ENCODE measurements at regions not wholly inside any gene's neighbourhood (a gene's known extent, or its start where the extent isn't known, plus 50 kb on each side); places are given as distances from the start of the nearest gene placed in this dataset.
"Not testable (repeated sequence)": the region's sequence is repeated elsewhere in the genome, so short reads cannot be mapped to it uniquely, and the experiment has no call there.

DNA sequence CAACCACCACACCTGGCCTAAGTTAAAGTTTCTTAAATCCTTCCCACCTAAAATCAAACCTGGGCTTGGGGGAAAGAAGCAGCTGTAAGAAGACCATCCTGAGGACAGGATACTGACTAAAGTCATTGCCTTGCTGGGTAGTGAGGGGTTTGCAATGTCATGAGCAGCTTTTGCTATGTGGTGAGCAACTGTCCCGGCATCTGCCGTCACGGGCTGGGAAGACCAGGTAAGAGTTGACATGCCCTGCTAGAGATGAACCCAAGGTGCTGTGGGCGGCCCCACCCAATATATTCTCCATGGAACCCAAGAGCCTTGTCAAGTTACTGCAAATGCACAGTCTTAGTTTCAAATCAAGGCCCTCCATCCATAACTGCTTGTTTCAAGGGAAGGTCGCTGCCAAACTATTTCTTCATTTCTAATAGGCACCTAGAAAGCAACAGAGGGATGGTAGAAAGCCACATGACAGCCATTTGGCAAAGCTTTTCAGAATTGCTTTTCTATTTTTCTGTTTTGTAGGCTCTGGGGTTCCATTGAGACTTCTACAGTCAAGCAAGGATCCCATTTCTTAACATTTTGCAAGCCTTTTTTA, 357.8 kb upstream of the JARID2 start:
- H3K4me1 Mint-ChIP-seq (ENCODE audit: unreplicated experiment) = peaks cover 15% of the 10 kb centered on the region
- no peak overlapping the region for H3K27ac Mint-ChIP-seq (ENCODE audit: unreplicated experiment)
- no peak overlapping the region for H3K4me3 Mint-ChIP-seq (ENCODE audit: unreplicated experiment)
- no peaks in the 10 kb centered on the region for H3K36me3 Mint-ChIP-seq (ENCODE audit: unreplicated experiment)
- no peaks in the 10 kb centered on the region for H3K9me3 Mint-ChIP-seq (ENCODE audit: unreplicated experiment)
- no peaks in the 10 kb centered on the region for H3K27me3 Mint-ChIP-seq (ENCODE audit: unreplicated experiment)
- DNase-seq (ENCODE audit: extremely low spot score, unreplicated experiment) = no peak
- TF ChIP-seq, protein P1, sequence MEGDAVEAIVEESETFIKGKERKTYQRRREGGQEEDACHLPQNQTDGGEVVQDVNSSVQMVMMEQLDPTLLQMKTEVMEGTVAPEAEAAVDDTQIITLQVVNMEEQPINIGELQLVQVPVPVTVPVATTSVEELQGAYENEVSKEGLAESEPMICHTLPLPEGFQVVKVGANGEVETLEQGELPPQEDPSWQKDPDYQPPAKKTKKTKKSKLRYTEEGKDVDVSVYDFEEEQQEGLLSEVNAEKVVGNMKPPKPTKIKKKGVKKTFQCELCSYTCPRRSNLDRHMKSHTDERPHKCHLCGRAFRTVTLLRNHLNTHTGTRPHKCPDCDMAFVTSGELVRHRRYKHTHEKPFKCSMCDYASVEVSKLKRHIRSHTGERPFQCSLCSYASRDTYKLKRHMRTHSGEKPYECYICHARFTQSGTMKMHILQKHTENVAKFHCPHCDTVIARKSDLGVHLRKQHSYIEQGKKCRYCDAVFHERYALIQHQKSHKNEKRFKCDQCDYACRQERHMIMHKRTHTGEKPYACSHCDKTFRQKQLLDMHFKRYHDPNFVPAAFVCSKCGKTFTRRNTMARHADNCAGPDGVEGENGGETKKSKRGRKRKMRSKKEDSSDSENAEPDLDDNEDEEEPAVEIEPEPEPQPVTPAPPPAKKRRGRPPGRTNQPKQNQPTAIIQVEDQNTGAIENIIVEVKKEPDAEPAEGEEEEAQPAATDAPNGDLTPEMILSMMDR (IDR thresholded peaks at IDR 0.05) = no peak

- Mint-ChIP-seq H3K4me3 (ENCODE audit: unreplicated experiment) (no peak overlapping the region), H3K27ac (ENCODE audit: unreplicated experiment) (no peak overlapping the region), H3K9me3 (ENCODE audit: unreplicated experiment) (no peaks in the 10 kb centered on the region), H3K36me3 (ENCODE audit: unreplicated experiment) (no peaks in the 10 kb centered on the region), H3K4me1 (ENCODE audit: unreplicated experiment) (peaks cover 10% of the 10 kb centered on the region), H3K27me3 (ENCODE audit: unreplicated experiment) (no peaks in the 10 kb centered on the region)
- TF ChIP-seq, protein P1 (IDR thresholded peaks at IDR 0.05) = no peak
- no peak for DNase-seq (ENCODE audit: extremely low spot score, unreplicated experiment)
Measured at GRCh38 chr6:14888575-14889000, 357.3 kb upstream of the JARID2 start.

- Mint-ChIP-seq H3K27me3 (ENCODE audit: unreplicated experiment) (no peaks in the 10 kb centered on the region), H3K4me3 (ENCODE audit: unreplicated experiment) (no peak overlapping the region), H3K4me1 (ENCODE audit: unreplicated experiment) (peaks cover 4% of the 10 kb centered on the region), H3K36me3 (ENCODE audit: unreplicated experiment) (no peaks in the 10 kb centered on the region), H3K27ac (ENCODE audit: unreplicated experiment) (no peak overlapping the region), H3K9me3 (ENCODE audit: unreplicated experiment) (no peaks in the 10 kb centered on the region)
- DNase-seq (ENCODE audit: extremely low spot score, unreplicated experiment) = no peak
- TF ChIP-seq, protein P1 (IDR thresholded peaks at IDR 0.05) = no peak
Measured at GRCh38 chr6:14889188-14889587, 356.7 kb upstream of the JARID2 start.

DNA sequence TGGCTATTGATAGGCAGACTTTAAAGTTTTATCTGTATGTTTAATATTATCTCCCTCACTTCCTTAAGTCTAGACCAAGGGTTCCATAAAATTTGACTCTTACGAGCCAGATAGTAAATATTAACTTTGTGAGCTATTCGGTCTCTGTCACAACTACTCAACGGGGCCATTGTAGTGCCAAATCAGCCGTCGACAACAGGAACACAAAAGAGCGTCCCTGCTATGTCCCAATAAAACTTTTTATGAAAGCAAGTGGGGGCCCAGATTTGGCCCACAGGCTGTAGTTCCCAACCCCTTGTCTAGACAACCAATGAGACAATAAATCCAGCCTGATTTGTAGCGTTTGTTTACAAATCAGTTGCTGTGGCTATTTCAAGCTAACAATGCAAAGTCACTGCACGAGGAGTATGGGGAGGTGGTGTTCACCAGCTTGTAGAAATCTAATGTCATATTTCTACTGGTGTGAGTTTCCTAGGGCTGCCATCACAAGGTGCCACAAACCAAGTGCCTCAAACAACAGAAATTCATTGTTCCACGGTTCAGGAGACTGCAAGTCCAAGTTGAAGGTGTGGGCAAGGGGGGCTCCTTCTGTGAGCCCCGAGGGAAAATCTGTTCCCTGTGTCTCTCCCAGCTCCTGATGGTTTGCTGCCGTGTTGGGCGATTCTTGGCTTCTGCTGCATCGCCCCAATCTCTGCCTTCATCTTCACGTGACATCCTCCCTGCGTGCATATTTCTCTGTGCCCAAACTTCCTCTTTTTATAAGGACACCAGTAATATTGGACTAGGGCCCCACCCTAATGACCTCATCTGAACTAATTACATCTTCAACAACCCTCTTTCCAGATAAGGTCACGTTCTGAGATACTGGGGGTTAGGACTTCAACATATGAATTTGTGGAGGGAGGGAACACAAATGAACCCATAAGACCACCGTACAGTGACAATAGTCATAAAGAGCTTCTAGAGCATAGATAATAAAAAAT, 356.0 kb upstream of the JARID2 start:
- Mint-ChIP-seq H3K9me3 (ENCODE audit: unreplicated experiment) (no peaks in the 10 kb centered on the region), H3K4me1 (ENCODE audit: unreplicated experiment) (no peaks in the 10 kb centered on the region), H3K27ac (ENCODE audit: unreplicated experiment) (no peak overlapping the region), H3K36me3 (ENCODE audit: unreplicated experiment) (no peaks in the 10 kb centered on the region), H3K4me3 (ENCODE audit: unreplicated experiment) (no peak overlapping the region), H3K27me3 (ENCODE audit: unreplicated experiment) (no peaks in the 10 kb centered on the region)
- DNase-seq (ENCODE audit: extremely low spot score, unreplicated experiment) = no peak
- TF ChIP-seq, protein P1 (IDR thresholded peaks at IDR 0.05) = no peak

GRCh38 chr6:14891820-14892375, 354.0 kb upstream of the JARID2 start:
- not testable (repeated sequence) for H3K9me3 Mint-ChIP-seq (ENCODE audit: unreplicated experiment); DNase-seq (ENCODE audit: extremely low spot score, unreplicated experiment); H3K4me1 Mint-ChIP-seq (ENCODE audit: unreplicated experiment); H3K36me3 Mint-ChIP-seq (ENCODE audit: unreplicated experiment); H3K4me3 Mint-ChIP-seq (ENCODE audit: unreplicated experiment); H3K27ac Mint-ChIP-seq (ENCODE audit: unreplicated experiment); H3K27me3 Mint-ChIP-seq (ENCODE audit: unreplicated experiment)

Measured in osteocyte (in vitro differentiated cells).